Breast epithelium (tissue), 3 donors: ENCODE measurements at regions not wholly inside any gene's neighbourhood (a gene's known extent, or its start where the extent isn't known, plus 50 kb on each side); places are given as distances from the start of the nearest gene placed in this dataset.

ENCODE experiments used
- CTCF ChIP-seq, 3 donors: fragments of 450-650 bp; IDR thresholded peaks; one replicate each; pipeline ENCODE4 v1.5.1; 2016 to 2017; ENCODE audit warnings: antibody characterized with exemption in 3 of 3, mild to moderate bottlenecking in 3 of 3, moderate library complexity in 3 of 3
- POLR2A ChIP-seq: fragments of 450-650 bp; IDR thresholded peaks from one replicate; pipeline ENCODE4 v1.6.1; 2016; ENCODE audit warnings: antibody characterized with exemption, mild to moderate bottlenecking, moderate library complexity
- POLR2AphosphoS5 ChIP-seq, 3 donors: sonication (generic); formaldehyde crosslinking; IDR thresholded peaks; one replicate each; pipeline ENCODE4 v1.6.1; 2017; ENCODE audit warnings: antibody characterized with exemption in 3 of 3

GRCh38 chr3:90031121-90031520, 923.7 kb downstream of the EPHA3 start:
- no peak for TF ChIP-seq POLR2A
- no peak for TF ChIP-seq CTCF (IDR thresholded peaks at IDR 0.05)
- no peak for TF ChIP-seq POLR2AphosphoS5 (IDR thresholded peaks at IDR 0.05)
